Stimulated activated naive B cell treated with anti-CD40 and anti-IgM and Interleukin-4, amounts not matched to agents 10 μg/mL and 1 μg/mL and 100 μg/mL, for 72 hours (primary cell): ENCODE measurements at regions not wholly inside any gene's neighbourhood (a gene's known extent, or its start where the extent isn't known, plus 50 kb on each side); places are given as distances from the start of the nearest gene placed in this dataset.

Experiments
- ATAC-seq, 2 donors: fragments of 150-1000 bp; cut with Tn5 transposase; replicated peaks; 2 replicates each; pipeline ENCODE4 v1.10.0; 2021; ENCODE audit warnings: moderate library complexity in 1 of 2
- DNase-seq: peaks from one replicate; pipeline ENCODE4 v3.0.0; 2021
- H3K27ac Mint-ChIP-seq: one replicate; pipeline ENCODE4 v1.8.0; 2022; ENCODE audit warnings: mild to moderate bottlenecking, mixed read lengths
- H3K27me3 Mint-ChIP-seq, 2 donors: one replicate each; pipeline ENCODE4 v1.8.0; 2022; ENCODE audit warnings: mixed read lengths in 2 of 2
- H3K36me3 Mint-ChIP-seq, 2 donors: one replicate each; pipeline ENCODE4 v1.8.0; 2022; ENCODE audit warnings: mixed read lengths in 2 of 2, mild to moderate bottlenecking in 1 of 2
- H3K4me1 Mint-ChIP-seq, 2 donors: one replicate each; pipeline ENCODE4 v1.8.0; 2022; ENCODE audit warnings: mixed read lengths in 2 of 2, mild to moderate bottlenecking in 1 of 2
- H3K4me3 Mint-ChIP-seq, 2 donors: one replicate each; pipeline ENCODE4 v1.8.0; 2022; ENCODE audit warnings: mild to moderate bottlenecking in 2 of 2, mixed read lengths in 2 of 2, moderate library complexity in 1 of 2
- H3K9me3 Mint-ChIP-seq, 2 donors: one replicate each; pipeline ENCODE4 v1.8.0; 2022; ENCODE audit warnings: mixed read lengths in 2 of 2, mild to moderate bottlenecking in 1 of 2

DNA sequence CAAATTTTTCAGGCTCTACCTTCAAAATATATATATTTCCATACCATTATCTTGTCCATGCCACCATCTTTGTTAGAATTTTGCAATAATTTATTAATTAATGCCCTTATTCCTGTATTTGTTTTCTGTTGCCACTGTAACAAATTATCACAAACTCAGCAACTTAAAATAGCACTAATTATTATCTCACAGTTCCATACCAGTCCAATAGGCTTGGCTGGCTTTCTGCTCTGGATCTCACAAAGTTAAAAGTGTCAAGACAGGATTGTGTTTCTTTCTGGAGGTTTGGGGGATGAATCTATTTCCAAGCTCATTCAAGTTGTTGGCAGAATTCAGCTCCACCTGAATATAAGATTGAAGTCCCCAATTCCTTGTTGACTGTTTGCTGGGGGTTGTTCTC is 58.6 kb upstream of the SLC38A4 start:
- H3K27me3 Mint-ChIP-seq = peaks cover 5 to 17% of the 10 kb centered on the region in 2 donors
- no peak overlapping the region for H3K27ac Mint-ChIP-seq
- no peaks in the 10 kb centered on the region for H3K36me3 Mint-ChIP-seq
- no peak for DNase-seq
- peaks cover 2 to 3% of the 10 kb centered on the region in 2 donors for H3K9me3 Mint-ChIP-seq
- no peaks in the 10 kb centered on the region for H3K4me1 Mint-ChIP-seq
- H3K4me3 Mint-ChIP-seq = no peak overlapping the region
- ATAC-seq = no peak

GRCh38 chr12:46886541-46887041 is 60.8 kb upstream of the SLC38A4 start:
- Mint-ChIP-seq H3K36me3 (peaks cover 0 to 2% of the 10 kb centered on the region in 2 donors), H3K27ac (no peak overlapping the region), H3K4me1 (no peaks in the 10 kb centered on the region), H3K27me3 (peaks cover 4 to 5% of the 10 kb centered on the region in 2 donors), H3K9me3 (peaks cover 0 to 1% of the 10 kb centered on the region in 2 donors), H3K4me3 (no peak overlapping the region)
- no peak for DNase-seq
- ATAC-seq = no peak

- Mint-ChIP-seq H3K36me3 (peaks cover 0 to 2% of the 10 kb centered on the region in 2 donors), H3K9me3 (no peaks in the 10 kb centered on the region), H3K4me3 (no peak overlapping the region), H3K27ac (no peak overlapping the region), H3K4me1 (no peaks in the 10 kb centered on the region), H3K27me3 (peaks cover 0 to 6% of the 10 kb centered on the region in 2 donors)
- DNase-seq (no peak), ATAC-seq (no peak)
These were observed 62.1 kb upstream of the SLC38A4 start for GRCh38 chr12:46887870-46888269.

- no peaks in the 10 kb centered on the region for H3K9me3 Mint-ChIP-seq
- peaks cover 0 to 2% of the 10 kb centered on the region in 2 donors for H3K36me3 Mint-ChIP-seq
- H3K27ac Mint-ChIP-seq = no peak overlapping the region
- no peaks in the 10 kb centered on the region for H3K4me1 Mint-ChIP-seq
- peaks cover 0 to 6% of the 10 kb centered on the region in 2 donors for H3K27me3 Mint-ChIP-seq
- ATAC-seq (no peak), DNase-seq (no peak)
- H3K4me3 Mint-ChIP-seq = no peak overlapping the region
These were observed 62.8 kb upstream of the SLC38A4 start for GRCh38 chr12:46888568-46888967.

GRCh38 chr12:46891306-46891705 is 65.5 kb upstream of the SLC38A4 start:
- H3K27ac Mint-ChIP-seq = no peak overlapping the region
- ATAC-seq (no peak), DNase-seq (no peak)
- H3K4me1 Mint-ChIP-seq = no peaks in the 10 kb centered on the region
- H3K36me3 Mint-ChIP-seq = peaks cover 0 to 2% of the 10 kb centered on the region in 2 donors
- H3K9me3 Mint-ChIP-seq = no peaks in the 10 kb centered on the region
- H3K27me3 Mint-ChIP-seq = peaks cover 0 to 6% of the 10 kb centered on the region in 2 donors
- no peak overlapping the region for H3K4me3 Mint-ChIP-seq

- Mint-ChIP-seq H3K27me3 (peaks cover 0 to 6% of the 10 kb centered on the region in 2 donors), H3K36me3 (peaks cover 0 to 2% of the 10 kb centered on the region in 2 donors), H3K9me3 (no peaks in the 10 kb centered on the region), H3K4me3 (no peak overlapping the region), H3K4me1 (no peaks in the 10 kb centered on the region), H3K27ac (no peak overlapping the region)
- ATAC-seq (no peak), DNase-seq (no peak)
These were observed 66.4 kb upstream of the SLC38A4 start for GRCh38 chr12:46892034-46892705.

DNA sequence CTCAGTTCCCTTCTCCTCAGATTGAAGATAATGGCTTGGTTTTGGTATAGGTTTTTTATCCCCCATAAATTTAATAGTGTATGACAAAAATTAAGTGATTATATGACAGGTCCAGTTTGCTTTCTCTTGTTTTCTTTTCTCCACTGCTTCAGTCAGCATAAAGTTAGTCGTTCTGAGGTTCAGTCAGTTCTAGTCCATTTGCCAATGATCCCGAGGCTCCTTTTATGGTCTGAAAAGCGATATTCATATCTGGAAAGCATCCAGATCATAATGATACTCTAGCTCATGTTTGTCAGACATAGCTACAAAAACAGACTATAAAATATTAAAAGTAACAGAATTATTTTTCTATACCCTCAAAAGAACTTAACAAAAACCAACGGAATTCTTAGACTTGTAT is 67.1 kb upstream of the SLC38A4 start:
- H3K27me3 Mint-ChIP-seq = peaks cover 0 to 6% of the 10 kb centered on the region in 2 donors
- ATAC-seq = no peak
- no peak overlapping the region for H3K4me3 Mint-ChIP-seq
- H3K9me3 Mint-ChIP-seq = no peaks in the 10 kb centered on the region
- no peak for DNase-seq
- peaks cover 0 to 2% of the 10 kb centered on the region in 2 donors for H3K36me3 Mint-ChIP-seq
- H3K27ac Mint-ChIP-seq = no peak overlapping the region
- no peaks in the 10 kb centered on the region for H3K4me1 Mint-ChIP-seq

DNA sequence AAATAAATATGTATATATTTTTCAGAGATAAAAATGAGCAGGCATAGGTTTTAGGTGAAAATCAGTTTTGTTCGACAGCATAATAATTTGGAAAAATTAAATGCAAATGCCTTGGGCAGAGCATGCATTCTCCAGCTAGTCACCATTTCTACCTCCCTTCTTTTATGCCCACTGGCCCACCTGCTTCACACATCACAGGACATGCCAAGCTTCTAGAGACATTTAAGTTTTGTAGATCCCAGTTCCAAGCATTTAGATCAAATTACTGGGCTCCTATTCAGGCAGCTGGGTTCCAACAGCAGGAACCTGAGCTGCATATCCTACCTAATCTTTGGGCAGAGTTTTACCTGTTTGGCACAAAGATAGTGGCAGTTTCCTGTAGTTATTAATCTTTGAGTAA is 67.6 kb upstream of the SLC38A4 start:
- no peaks in the 10 kb centered on the region for H3K9me3 Mint-ChIP-seq
- peaks cover 0 to 2% of the 10 kb centered on the region in 2 donors for H3K36me3 Mint-ChIP-seq
- H3K27ac Mint-ChIP-seq = no peak overlapping the region
- no peak overlapping the region for H3K4me3 Mint-ChIP-seq
- no peak for ATAC-seq
- DNase-seq = no peak
- H3K27me3 Mint-ChIP-seq = peaks cover 0 to 6% of the 10 kb centered on the region in 2 donors
- no peaks in the 10 kb centered on the region for H3K4me1 Mint-ChIP-seq

- no peak overlapping the region for H3K4me3 Mint-ChIP-seq
- H3K36me3 Mint-ChIP-seq = no peaks in the 10 kb centered on the region
- H3K9me3 Mint-ChIP-seq = no peaks in the 10 kb centered on the region
- H3K4me1 Mint-ChIP-seq = peaks cover 1 to 2% of the 10 kb centered on the region in 2 donors
- no peak overlapping the region for H3K27ac Mint-ChIP-seq
- DNase-seq = no peak
- ATAC-seq = no peak
- peaks cover 0 to 10% of the 10 kb centered on the region in 2 donors for H3K27me3 Mint-ChIP-seq
These were observed 69.9 kb upstream of the SLC38A4 start for GRCh38 chr12:46895726-46896125.

DNA sequence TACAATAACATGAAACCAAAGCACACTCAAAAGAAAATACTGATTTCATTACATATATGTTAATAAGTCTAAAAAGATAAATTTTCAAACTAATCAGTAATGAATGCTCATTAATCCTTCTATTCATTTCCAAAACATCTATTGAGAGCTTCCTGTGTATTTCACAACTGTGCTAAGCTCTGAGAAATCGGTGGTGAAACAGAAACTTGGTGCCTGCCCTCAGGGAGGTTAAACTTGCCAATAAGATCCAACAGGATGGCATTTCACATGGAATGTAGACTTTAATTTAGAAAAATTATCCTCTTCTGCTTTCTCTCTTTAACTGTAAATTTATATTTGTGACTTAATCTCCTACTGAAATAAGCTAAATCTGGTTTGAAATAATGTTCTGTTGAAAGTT is 70.9 kb upstream of the SLC38A4 start:
- H3K27me3 Mint-ChIP-seq = peaks cover 0 to 10% of the 10 kb centered on the region in 2 donors
- no peak overlapping the region for H3K4me3 Mint-ChIP-seq
- DNase-seq (no peak), ATAC-seq (no peak)
- no peaks in the 10 kb centered on the region for H3K36me3 Mint-ChIP-seq
- H3K9me3 Mint-ChIP-seq = no peaks in the 10 kb centered on the region
- H3K4me1 Mint-ChIP-seq = peaks cover 1 to 4% of the 10 kb centered on the region in 2 donors
- H3K27ac Mint-ChIP-seq = no peak overlapping the region

- Mint-ChIP-seq H3K36me3 (no peaks in the 10 kb centered on the region), H3K4me3 (no peak overlapping the region), H3K27ac (no peak overlapping the region), H3K4me1 (peaks cover 1 to 4% of the 10 kb centered on the region in 2 donors), H3K27me3 (peaks cover 0 to 4% of the 10 kb centered on the region in 2 donors), H3K9me3 (no peaks in the 10 kb centered on the region)
- ATAC-seq = no peak
- DNase-seq = no peak
These were observed 72.5 kb upstream of the SLC38A4 start for GRCh38 chr12:46898152-46898931.

DNA sequence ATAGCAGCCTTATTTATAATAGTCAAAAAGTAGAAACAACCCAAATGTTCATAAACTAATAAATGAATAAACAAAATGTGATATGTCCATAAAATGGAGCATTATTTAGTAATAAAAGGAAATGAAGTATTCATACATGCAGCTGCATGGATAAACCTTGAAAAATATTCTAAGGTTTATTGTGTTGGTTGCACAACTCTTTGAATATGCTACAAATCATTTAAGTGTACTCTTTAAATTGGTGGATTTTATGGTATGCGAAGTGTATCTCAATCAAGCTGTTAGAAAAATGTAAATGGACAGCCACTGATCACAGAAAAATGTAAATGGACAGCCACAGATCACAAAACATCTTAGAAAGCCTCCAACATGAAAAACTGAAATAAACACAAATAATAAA is 73.2 kb upstream of the SLC38A4 start:
- DNase-seq (no peak), ATAC-seq (no peak)
- peaks cover 1 to 4% of the 10 kb centered on the region in 2 donors for H3K4me1 Mint-ChIP-seq
- no peak overlapping the region for H3K27ac Mint-ChIP-seq
- H3K4me3 Mint-ChIP-seq = no peak overlapping the region
- no peaks in the 10 kb centered on the region for H3K9me3 Mint-ChIP-seq
- H3K36me3 Mint-ChIP-seq = no peaks in the 10 kb centered on the region
- peaks cover 0 to 4% of the 10 kb centered on the region in 2 donors for H3K27me3 Mint-ChIP-seq

DNA sequence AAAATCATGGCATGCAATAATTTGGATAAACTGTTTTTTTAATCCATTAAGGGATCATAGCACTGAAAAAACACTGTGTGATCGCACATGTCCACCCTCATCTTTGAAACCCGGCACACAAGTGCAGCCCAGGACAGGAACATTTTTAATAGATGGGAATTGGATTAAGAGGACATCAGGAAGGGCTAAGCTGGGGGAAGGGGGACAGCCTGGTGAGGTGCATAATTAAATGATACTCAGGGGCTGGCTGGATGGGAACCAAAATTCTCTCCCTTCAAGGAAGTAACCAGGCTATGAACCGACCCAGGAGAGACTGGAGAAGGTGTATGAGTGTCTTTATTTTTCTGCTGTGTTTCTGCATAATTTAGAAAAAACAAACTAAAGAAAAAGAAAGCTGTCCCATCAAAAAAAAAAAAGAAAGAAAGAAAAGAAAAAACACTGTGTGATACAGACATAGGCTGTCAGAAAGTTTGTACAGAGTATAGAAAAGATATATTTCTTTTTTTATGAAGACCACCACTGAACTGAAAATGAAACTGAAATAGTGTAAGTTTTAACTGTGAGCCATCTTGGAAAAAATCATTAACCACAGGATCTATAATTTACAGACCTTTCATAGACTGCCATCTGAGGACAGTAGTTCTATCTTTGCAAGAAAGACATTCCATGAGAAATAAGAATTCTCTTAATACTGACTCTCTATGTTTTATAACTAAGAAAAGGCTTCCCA is 75.1 kb upstream of the SLC38A4 start:
- Mint-ChIP-seq H3K4me3 (no peak overlapping the region), H3K27ac (no peak overlapping the region), H3K27me3 (peaks cover 0 to 8% of the 10 kb centered on the region in 2 donors), H3K36me3 (no peaks in the 10 kb centered on the region), H3K9me3 (no peaks in the 10 kb centered on the region), H3K4me1 (peaks cover 1 to 4% of the 10 kb centered on the region in 2 donors)
- no peak for DNase-seq
- no peak for ATAC-seq

- ATAC-seq = no peak
- DNase-seq = no peak
- Mint-ChIP-seq H3K9me3 (no peaks in the 10 kb centered on the region), H3K36me3 (no peaks in the 10 kb centered on the region), H3K27me3 (peaks cover 0 to 8% of the 10 kb centered on the region in 2 donors), H3K4me3 (no peak overlapping the region), H3K4me1 (peaks cover 1 to 4% of the 10 kb centered on the region in 2 donors), H3K27ac (no peak overlapping the region)
These were observed 75.8 kb upstream of the SLC38A4 start for GRCh38 chr12:46901464-46902205.
